ENCODE measurements at regions not wholly inside any gene's neighbourhood (a gene's known extent, or its start where the extent isn't known, plus 50 kb on each side); places are given as distances from the start of the nearest gene placed in this dataset.

DNA sequence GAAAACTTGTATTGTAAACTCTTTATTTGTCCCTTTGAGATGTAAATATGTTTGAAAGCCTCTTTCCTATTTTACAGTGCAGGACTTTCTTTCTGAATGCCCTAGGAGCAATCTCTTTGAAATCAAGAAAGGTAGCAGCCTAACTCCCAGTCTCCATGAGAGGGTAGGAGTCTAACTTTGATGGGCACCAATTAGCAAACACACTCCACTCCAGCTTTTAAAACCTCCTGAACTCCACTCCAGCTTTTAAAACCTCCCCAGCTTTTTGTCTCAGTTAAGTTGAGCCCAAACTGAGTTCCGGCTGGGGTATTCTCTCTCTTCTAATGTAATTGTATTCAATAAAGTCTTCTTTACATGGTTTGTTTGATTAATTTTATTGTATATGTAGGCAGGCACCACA is 493.7 kb upstream of the CDH7 start:
- Mint-ChIP-seq H3K4me3 (no peak overlapping the region), H3K36me3 (no peaks in the 10 kb centered on the region), H3K9me3 (no peaks in the 10 kb centered on the region), H3K27me3 (ENCODE audit: low read depth) (no peaks in the 10 kb centered on the region), H3K27ac (no peak overlapping the region), H3K4me1 (no peaks in the 10 kb centered on the region)
- TF ChIP-seq, protein P1, sequence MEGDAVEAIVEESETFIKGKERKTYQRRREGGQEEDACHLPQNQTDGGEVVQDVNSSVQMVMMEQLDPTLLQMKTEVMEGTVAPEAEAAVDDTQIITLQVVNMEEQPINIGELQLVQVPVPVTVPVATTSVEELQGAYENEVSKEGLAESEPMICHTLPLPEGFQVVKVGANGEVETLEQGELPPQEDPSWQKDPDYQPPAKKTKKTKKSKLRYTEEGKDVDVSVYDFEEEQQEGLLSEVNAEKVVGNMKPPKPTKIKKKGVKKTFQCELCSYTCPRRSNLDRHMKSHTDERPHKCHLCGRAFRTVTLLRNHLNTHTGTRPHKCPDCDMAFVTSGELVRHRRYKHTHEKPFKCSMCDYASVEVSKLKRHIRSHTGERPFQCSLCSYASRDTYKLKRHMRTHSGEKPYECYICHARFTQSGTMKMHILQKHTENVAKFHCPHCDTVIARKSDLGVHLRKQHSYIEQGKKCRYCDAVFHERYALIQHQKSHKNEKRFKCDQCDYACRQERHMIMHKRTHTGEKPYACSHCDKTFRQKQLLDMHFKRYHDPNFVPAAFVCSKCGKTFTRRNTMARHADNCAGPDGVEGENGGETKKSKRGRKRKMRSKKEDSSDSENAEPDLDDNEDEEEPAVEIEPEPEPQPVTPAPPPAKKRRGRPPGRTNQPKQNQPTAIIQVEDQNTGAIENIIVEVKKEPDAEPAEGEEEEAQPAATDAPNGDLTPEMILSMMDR (IDR thresholded peaks at IDR 0.05; ENCODE audit: unreplicated experiment), result no peak
- no peak for DNase-seq (ENCODE audit: low spot score in 2 of 2, unreplicated experiment in 2 of 2)

DNA sequence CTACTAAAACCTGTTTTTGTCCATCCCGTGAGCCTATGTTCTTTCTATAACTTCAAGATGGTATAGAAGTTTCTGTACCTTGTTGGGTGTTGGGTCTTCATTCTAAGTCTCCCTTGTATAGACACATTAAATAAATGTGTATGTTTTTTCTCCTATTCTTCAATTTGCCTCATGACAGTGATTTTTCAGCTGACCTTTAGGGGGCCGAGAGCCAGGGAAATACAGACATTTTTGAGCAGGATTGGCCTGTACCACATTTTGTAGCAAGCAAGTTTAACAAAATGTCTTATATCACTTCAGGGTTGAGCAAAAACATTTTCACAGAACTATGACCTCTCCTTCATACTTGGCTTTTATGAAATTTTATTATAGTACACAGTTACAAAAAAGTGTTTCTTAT is 495.4 kb upstream of the CDH7 start:
- no peaks in the 10 kb centered on the region for H3K9me3 Mint-ChIP-seq
- no peaks in the 10 kb centered on the region for H3K27me3 Mint-ChIP-seq (ENCODE audit: low read depth)
- no peak overlapping the region for H3K27ac Mint-ChIP-seq
- H3K4me1 Mint-ChIP-seq, result no peaks in the 10 kb centered on the region
- H3K36me3 Mint-ChIP-seq, result no peaks in the 10 kb centered on the region
- DNase-seq (ENCODE audit: low spot score in 2 of 2, unreplicated experiment in 2 of 2), result no peak
- no peak overlapping the region for H3K4me3 Mint-ChIP-seq
- TF ChIP-seq, protein P1 (IDR thresholded peaks at IDR 0.05; ENCODE audit: unreplicated experiment), result no peak

DNA sequence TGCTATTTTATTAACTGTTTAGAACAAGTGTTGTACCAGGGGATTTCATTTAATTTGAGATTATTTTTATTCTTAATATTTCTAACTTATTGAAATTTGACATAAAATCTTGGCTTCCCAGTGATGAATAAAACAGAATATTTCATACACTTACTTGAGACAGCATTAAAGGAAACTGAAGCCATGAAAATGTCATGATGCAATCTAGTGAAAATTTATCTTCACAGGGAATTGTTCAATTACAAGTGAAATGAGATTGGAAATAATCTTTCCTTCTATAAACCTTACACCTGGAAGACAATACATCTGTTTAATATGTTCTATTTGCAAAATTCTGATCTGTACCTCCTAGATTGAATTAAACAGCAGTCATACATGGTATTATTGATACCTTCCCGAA is 511.0 kb upstream of the CDH7 start:
- TF ChIP-seq, protein P1 (IDR thresholded peaks at IDR 0.05; ENCODE audit: unreplicated experiment), result no peak
- Mint-ChIP-seq H3K27ac (no peak overlapping the region), H3K27me3 (ENCODE audit: low read depth) (peaks cover 3% of the 10 kb centered on the region), H3K4me1 (no peaks in the 10 kb centered on the region), H3K9me3 (no peaks in the 10 kb centered on the region), H3K4me3 (no peak overlapping the region), H3K36me3 (no peaks in the 10 kb centered on the region)
- no peak for DNase-seq (ENCODE audit: low spot score in 2 of 2, unreplicated experiment in 2 of 2)

DNA sequence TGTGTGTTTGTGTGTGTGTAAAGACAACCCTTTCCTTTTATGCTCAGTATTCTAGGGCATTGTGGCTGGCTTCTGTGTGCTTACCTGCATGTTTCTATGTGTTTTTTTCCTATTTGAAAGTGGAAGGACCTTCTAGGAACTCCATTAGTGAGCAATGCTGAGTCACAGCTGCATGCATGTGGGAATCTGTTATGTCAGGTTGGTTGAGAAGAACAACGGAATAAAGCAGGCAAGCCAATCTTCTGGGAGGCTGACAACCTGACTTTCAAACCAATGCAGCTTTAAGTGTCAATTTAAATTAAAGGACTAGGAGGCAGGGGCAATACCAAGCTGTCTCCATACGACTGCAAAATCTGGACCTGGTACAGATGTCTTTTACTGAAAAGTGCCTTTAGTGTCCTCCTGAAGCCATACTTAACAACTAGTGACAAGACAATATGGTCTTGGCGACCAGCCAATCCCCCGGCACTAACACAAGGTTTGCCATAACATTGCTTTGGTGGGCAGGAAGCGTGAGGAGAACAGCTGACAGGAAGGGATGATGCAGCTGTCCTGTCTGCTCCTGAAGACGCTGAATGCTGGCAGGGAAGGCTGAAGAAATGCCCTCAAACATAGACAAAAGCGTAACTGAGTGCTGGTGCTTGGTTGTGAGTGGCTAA is 514.7 kb upstream of the CDH7 start:
- TF ChIP-seq, protein P1 (IDR thresholded peaks at IDR 0.05; ENCODE audit: unreplicated experiment), result no peak
- no peak for DNase-seq (ENCODE audit: low spot score in 2 of 2, unreplicated experiment in 2 of 2)
- no peaks in the 10 kb centered on the region for H3K4me1 Mint-ChIP-seq
- H3K9me3 Mint-ChIP-seq, result no peaks in the 10 kb centered on the region
- H3K36me3 Mint-ChIP-seq, result no peaks in the 10 kb centered on the region
- no peak overlapping the region for H3K4me3 Mint-ChIP-seq
- no peak overlapping the region for H3K27ac Mint-ChIP-seq
- peaks cover 3% of the 10 kb centered on the region for H3K27me3 Mint-ChIP-seq (ENCODE audit: low read depth)

DNA sequence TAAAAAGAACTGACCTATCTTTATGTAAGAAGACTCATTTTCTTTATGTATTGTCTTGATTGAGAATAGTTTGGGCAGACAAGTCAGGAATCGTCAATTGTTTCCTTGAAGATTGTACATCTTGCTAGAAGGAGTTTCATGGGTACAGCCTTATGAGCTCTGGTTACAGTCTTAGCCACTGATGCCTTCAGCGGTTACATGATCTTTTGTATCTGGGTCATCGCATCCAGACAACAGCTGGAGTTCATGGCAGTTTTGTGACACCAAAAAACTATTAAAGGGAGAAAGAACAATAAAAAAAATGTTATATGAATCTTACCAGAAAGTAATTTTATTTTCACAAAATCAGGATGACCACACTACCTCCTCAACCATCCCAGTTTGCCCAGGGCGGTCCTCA is 520.5 kb upstream of the CDH7 start:
- H3K36me3 Mint-ChIP-seq, result no peaks in the 10 kb centered on the region
- H3K9me3 Mint-ChIP-seq, result no peaks in the 10 kb centered on the region
- H3K27ac Mint-ChIP-seq, result no peak overlapping the region
- no peak for DNase-seq (ENCODE audit: low spot score in 2 of 2, unreplicated experiment in 2 of 2)
- H3K27me3 Mint-ChIP-seq (ENCODE audit: low read depth), result peaks cover 3% of the 10 kb centered on the region
- no peaks in the 10 kb centered on the region for H3K4me1 Mint-ChIP-seq
- no peak overlapping the region for H3K4me3 Mint-ChIP-seq
- TF ChIP-seq, protein P1 (IDR thresholded peaks at IDR 0.05; ENCODE audit: unreplicated experiment), result no peak

DNA sequence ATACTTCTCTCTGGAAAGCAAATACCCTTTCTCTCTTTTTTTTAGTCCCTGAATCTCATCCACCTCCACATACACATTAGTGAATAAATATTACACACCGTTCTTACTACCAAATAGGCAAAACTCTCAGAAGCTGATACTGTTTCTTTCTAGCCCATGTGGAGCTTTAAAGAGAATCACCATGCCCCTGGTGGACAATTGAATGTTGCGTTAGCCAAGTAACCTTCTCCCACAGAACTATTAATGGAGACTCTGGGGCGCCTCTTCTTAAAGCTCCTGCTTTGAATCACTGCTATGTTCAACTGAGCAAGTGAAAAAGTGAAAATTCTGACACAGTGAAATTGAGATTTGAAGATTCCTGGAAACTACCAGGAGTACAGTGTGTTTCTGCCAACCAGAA is 522.8 kb upstream of the CDH7 start:
- TF ChIP-seq, protein P1 (IDR thresholded peaks at IDR 0.05; ENCODE audit: unreplicated experiment), result no peak
- Mint-ChIP-seq H3K36me3 (no peaks in the 10 kb centered on the region), H3K4me1 (no peaks in the 10 kb centered on the region), H3K27me3 (ENCODE audit: low read depth) (peaks cover 3% of the 10 kb centered on the region), H3K27ac (no peak overlapping the region), H3K9me3 (no peaks in the 10 kb centered on the region), H3K4me3 (no peak overlapping the region)
- no peak for DNase-seq (ENCODE audit: low spot score in 2 of 2, unreplicated experiment in 2 of 2)
